ENCODE measurements at regions not wholly inside any gene's neighbourhood (a gene's known extent, or its start where the extent isn't known, plus 50 kb on each side); places are given as distances from the start of the nearest gene placed in this dataset.

DNA sequence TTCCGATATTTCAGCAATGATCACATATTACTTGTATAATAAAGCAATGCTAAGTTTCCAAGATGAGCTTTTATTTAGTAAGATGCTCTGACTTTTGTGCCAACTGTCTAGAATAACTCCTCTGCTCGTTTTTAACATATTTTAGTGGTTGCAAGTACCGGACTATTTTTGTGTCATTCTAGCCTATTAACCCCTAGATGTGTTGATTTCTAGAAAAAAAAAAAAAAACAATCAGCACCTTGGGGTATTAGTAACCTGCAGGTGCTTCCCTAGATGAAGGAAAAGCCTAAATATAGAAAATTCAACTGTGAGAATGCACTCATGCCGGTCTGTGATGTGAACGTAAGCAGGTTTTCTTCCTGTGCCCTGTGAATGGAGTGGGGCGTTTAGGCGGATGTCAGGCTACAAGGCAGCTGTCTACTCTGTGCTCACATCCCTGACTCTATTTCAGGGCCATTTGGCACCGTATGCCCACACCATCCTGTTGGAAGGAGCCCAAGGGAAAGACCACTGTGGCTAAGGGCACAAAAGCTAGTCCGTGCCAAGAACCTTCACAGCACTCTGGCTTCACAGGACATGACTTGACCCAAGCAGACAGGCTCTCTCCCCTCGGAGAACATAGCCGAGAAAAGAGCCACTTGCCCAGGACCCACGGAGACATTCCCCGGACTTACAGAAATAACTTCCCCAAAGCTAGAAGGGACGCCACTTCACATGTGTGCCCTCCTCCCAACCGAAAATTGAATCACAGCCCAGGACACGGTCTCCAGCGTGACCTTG lies 60.9 kb upstream of the AGAP1 start (continued):
- TF ChIP-seq, protein P1, sequence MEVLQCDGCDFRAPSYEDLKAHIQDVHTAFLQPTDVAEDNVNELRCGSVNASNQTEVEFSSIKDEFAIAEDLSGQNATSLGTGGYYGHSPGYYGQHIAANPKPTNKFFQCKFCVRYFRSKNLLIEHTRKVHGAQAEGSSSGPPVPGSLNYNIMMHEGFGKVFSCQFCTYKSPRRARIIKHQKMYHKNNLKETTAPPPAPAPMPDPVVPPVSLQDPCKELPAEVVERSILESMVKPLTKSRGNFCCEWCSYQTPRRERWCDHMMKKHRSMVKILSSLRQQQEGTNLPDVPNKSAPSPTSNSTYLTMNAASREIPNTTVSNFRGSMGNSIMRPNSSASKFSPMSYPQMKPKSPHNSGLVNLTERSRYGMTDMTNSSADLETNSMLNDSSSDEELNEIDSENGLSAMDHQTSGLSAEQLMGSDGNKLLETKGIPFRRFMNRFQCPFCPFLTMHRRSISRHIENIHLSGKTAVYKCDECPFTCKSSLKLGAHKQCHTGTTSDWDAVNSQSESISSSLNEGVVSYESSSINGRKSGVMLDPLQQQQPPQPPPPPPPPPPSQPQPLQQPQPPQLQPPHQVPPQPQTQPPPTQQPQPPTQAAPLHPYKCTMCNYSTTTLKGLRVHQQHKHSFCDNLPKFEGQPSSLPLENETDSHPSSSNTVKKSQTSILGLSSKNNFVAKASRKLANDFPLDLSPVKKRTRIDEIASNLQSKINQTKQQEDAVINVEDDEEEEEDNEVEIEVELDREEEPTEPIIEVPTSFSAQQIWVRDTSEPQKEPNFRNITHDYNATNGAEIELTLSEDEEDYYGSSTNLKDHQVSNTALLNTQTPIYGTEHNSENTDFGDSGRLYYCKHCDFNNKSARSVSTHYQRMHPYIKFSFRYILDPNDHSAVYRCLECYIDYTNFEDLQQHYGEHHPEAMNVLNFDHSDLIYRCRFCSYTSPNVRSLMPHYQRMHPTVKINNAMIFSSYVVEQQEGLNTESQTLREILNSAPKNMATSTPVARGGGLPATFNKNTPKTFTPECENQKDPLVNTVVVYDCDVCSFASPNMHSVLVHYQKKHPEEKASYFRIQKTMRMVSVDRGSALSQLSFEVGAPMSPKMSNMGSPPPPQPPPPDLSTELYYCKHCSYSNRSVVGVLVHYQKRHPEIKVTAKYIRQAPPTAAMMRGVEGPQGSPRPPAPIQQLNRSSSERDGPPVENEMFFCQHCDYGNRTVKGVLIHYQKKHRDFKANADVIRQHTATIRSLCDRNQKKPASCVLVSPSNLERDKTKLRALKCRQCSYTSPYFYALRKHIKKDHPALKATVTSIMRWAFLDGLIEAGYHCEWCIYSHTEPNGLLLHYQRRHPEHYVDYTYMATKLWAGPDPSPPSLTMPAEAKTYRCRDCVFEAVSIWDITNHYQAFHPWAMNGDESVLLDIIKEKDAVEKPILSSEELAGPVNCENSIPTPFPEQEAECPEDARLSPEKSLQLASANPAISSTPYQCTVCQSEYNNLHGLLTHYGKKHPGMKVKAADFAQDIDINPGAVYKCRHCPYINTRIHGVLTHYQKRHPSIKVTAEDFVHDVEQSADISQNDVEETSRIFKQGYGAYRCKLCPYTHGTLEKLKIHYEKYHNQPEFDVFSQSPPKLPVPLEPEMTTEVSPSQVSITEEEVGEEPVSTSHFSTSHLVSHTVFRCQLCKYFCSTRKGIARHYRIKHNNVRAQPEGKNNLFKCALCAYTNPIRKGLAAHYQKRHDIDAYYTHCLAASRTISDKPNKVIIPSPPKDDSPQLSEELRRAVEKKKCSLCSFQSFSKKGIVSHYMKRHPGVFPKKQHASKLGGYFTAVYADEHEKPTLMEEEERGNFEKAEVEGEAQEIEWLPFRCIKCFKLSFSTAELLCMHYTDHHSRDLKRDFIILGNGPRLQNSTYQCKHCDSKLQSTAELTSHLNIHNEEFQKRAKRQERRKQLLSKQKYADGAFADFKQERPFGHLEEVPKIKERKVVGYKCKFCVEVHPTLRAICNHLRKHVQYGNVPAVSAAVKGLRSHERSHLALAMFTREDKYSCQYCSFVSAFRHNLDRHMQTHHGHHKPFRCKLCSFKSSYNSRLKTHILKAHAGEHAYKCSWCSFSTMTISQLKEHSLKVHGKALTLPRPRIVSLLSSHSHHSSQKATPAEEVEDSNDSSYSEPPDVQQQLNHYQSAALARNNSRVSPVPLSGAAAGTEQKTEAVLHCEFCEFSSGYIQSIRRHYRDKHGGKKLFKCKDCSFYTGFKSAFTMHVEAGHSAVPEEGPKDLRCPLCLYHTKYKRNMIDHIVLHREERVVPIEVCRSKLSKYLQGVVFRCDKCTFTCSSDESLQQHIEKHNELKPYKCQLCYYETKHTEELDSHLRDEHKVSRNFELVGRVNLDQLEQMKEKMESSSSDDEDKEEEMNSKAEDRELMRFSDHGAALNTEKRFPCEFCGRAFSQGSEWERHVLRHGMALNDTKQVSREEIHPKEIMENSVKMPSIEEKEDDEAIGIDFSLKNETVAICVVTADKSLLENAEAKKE (CRISPR knock-in tag; IDR thresholded peaks at IDR 0.05), result no peak
- no peak for TF ChIP-seq ZNF331 (CRISPR knock-in tag; IDR thresholded peaks at IDR 0.05; ENCODE audit: low read depth)
- no peak for TF ChIP-seq STAT1 (IDR thresholded peaks at IDR 0.05; ENCODE audit: unreplicated experiment)
- TF ChIP-seq JUNB (IDR thresholded peaks at IDR 0.05; ENCODE audit: unreplicated experiment), result no peak
- TF ChIP-seq POLR2AphosphoS5 (IDR thresholded peaks at IDR 0.05; ENCODE audit: low read depth), result no peak

DNA sequence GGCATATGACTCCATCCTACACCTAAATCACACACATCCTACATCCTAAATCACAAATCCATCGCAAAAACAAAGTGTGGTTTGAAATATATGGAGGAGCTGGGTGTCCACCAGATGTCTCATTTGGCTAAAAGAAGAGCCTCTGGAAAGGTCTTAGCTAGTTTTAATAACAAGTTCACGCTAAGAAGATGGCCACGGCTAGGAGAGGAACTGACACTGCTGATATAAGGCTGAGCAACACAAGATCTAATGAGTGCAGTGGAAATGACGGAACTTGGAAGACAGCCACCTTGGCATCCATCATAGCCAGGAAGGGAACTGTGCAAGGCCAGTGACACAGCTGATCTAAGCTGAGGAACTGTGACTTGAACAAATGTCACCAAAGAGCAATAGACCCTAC lies 60.0 kb upstream of the AGAP1 start:
- ATAC-seq (no peak), DNase-seq (ENCODE audit: low spot score) (no peak)
- peaks cover 5% of the 10 kb centered on the region; the same call in 2 of the 3 replicates for H3K9me3 Mint-ChIP-seq
- Histone ChIP-seq H4K20me1 (replicated peaks; ENCODE audit: insufficient read depth) (no peaks in the 10 kb centered on the region), H3K9me2 (ENCODE audit: insufficient read depth) (no peaks in the 10 kb centered on the region), H3K4me2 (no peak overlapping the region), H3K27ac (ENCODE audit: low read depth) (no peak overlapping the region), H3F3A (replicated peaks; ENCODE audit: low read depth) (no peaks in the 10 kb centered on the region), H3K79me2 (replicated peaks; ENCODE audit: insufficient read depth) (no peaks in the 10 kb centered on the region), H2AFZ (no peak overlapping the region), H3K4me1 (ENCODE audit: insufficient read depth) (no peaks in the 10 kb centered on the region), H3K27me3 (ENCODE audit: insufficient read depth) (no peaks in the 10 kb centered on the region), H3K4me3 (no peak overlapping the region), H3K36me3 (ENCODE audit: insufficient read depth) (no peaks in the 10 kb centered on the region)
- TF ChIP-seq, protein P2, sequence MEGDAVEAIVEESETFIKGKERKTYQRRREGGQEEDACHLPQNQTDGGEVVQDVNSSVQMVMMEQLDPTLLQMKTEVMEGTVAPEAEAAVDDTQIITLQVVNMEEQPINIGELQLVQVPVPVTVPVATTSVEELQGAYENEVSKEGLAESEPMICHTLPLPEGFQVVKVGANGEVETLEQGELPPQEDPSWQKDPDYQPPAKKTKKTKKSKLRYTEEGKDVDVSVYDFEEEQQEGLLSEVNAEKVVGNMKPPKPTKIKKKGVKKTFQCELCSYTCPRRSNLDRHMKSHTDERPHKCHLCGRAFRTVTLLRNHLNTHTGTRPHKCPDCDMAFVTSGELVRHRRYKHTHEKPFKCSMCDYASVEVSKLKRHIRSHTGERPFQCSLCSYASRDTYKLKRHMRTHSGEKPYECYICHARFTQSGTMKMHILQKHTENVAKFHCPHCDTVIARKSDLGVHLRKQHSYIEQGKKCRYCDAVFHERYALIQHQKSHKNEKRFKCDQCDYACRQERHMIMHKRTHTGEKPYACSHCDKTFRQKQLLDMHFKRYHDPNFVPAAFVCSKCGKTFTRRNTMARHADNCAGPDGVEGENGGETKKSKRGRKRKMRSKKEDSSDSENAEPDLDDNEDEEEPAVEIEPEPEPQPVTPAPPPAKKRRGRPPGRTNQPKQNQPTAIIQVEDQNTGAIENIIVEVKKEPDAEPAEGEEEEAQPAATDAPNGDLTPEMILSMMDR (conservative IDR thresholded peaks at IDR 0.05; ENCODE audit: low read depth in 2 of 2), result 0 out of 4 replicates have a peak, but pooled peaks of 1 of the 2 experiments have one; percentile 5
- no peak for TF ChIP-seq ZNF331 (CRISPR knock-in tag; IDR thresholded peaks at IDR 0.05; ENCODE audit: low read depth)
- H3K36me3 Mint-ChIP-seq (ENCODE audit: low read depth), result no peaks in the 10 kb centered on the region
- no peak overlapping the region for H3K27ac Mint-ChIP-seq
- no peak overlapping the region for H3K4me3 Mint-ChIP-seq
- no peaks in the 10 kb centered on the region for H3K27me3 Mint-ChIP-seq (ENCODE audit: insufficient read depth, low read depth, poor library complexity)
- H3K4me1 Mint-ChIP-seq, result no peaks in the 10 kb centered on the region

Data from GM23338 (cell line).